H7 (cell line): ENCODE measurements at regions not wholly inside any gene's neighbourhood (a gene's known extent, or its start where the extent isn't known, plus 50 kb on each side); places are given as distances from the start of the nearest gene placed in this dataset.
A peak's percentile ranks its signal among the peaks of the same experiment; 100 is the strongest.

Experiments used
- DNase-seq: peaks from one replicate; pipeline ENCODE4 v3.0.0; 2012
- H3K27me3 ChIP-seq: 2 replicates; pipeline ENCODE4 v1.6.0; 2011; ENCODE audit warnings: mild to moderate bottlenecking, low read length; ENCODE audit not compliant: control insufficient read depth, insufficient read depth
- H3K36me3 ChIP-seq: replicated peaks from 2 replicates; pipeline ENCODE4 v1.5.1; 2011; ENCODE audit warnings: low read length; ENCODE audit not compliant: control insufficient read depth, insufficient read depth
- H3K4me3 ChIP-seq: 2 replicates; pipeline ENCODE4 v1.5.1; 2011; ENCODE audit warnings: low read depth, mild to moderate bottlenecking, control low read depth, low read length, moderate library complexity; ENCODE audit not compliant: insufficient read depth

DNA sequence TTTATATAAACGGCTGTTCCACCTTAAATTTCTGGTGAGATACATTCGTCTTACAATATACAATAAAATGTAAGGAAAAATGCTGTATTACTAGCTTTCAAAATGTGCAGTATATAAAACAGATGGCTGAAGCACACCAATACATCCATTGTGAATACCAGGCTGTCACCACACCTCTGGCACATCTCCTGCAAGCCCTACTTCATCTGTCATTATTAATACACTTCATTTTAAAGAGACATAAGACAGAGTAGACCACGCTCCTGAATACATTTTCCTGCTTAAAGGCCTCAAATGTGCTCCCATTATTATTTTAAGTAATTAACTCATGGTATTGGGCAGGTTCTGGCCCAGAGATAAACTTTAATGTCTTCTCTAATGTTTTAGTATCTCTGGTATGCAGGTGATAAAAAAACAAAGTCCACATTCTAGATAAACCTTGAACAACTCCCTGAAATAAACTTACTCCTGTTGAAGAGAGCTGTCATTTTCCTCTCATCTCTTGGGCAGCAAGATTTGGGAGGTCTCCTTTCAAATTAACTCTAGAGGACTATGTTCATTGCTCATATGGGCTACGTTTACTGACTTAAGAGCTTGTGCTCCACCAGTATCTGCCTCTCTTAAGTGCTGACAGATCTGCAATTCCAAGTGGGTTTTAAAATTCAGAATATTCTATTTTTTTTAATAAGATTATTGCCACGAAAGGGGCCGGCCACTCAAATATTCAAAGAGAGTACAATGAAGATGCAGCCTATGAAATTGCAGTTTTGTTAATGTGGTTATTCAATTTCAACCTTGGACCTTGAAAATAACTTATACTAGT lies 396.5 kb upstream of the SEMA3D start:
- no peak overlapping the region for H3K4me3 ChIP-seq
- H3K27me3 ChIP-seq: no peaks in the 10 kb centered on the region
- H3K36me3 ChIP-seq: no peaks in the 10 kb centered on the region
- no peak for DNase-seq

DNA sequence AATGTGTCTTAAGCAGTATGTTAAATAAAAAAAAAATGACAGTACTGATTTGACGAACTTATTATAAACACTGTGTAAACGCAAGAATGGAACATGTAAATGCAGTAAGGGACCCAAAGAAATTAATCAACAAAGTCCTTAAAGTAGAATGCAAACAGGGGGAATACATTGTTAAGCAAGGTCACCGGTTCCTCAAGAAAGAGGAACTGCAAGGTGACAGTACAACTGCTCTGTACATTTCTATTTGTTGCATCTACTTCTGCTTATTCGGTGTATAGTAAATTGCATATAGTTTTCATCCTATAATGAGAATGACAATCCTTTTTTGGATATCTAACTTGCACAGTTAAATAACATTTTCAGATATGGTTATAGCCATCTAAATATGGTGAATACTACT lies 387.0 kb upstream of the SEMA3D start:
- Histone ChIP-seq H3K27me3 (no peaks in the 10 kb centered on the region), H3K4me3 (no peak overlapping the region), H3K36me3 (no peaks in the 10 kb centered on the region)
- DNase-seq: no peak

DNA sequence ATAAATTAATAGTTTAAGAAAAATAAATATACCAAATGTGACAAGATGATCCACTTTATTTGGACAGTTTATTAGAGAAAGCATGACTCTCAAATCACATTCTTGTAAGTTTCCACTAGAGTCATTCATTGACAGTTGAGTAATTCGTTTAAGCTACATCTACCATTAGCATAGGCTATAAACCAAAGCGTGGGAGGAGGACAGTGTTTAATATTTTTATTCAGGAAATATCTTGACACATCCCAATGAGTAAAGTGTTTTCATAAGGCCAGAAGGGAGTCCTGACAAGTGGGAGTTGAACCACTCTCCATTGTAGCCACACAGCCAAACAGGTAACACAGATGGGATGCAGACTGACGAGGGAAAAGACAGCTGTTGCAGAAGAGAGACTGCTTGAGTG lies 386.5 kb upstream of the SEMA3D start:
- H3K36me3 ChIP-seq: no peaks in the 10 kb centered on the region
- H3K4me3 ChIP-seq: no peak overlapping the region
- no peaks in the 10 kb centered on the region for H3K27me3 ChIP-seq
- no peak for DNase-seq

DNA sequence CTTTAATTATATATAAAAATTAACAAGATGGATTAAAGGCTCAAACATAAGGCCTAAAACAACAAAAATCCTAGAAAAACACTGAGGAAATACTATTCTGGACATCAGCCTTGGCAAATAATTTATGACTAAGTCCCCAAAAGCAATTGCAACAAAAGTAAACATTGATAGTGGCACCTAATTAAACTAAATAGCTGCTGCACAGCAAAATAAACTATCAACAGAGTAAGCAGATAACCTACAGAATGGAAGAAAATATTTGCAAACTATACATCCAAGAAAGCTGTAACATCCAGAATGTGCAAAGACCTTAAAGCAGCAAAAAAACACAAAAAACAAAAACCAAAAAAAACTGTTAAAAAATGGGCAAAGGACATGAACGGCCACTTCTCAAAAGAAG lies 384.0 kb upstream of the SEMA3D start:
- Histone ChIP-seq H3K4me3 (no peak overlapping the region), H3K27me3 (no peaks in the 10 kb centered on the region), H3K36me3 (no peaks in the 10 kb centered on the region)
- no peak for DNase-seq

DNA sequence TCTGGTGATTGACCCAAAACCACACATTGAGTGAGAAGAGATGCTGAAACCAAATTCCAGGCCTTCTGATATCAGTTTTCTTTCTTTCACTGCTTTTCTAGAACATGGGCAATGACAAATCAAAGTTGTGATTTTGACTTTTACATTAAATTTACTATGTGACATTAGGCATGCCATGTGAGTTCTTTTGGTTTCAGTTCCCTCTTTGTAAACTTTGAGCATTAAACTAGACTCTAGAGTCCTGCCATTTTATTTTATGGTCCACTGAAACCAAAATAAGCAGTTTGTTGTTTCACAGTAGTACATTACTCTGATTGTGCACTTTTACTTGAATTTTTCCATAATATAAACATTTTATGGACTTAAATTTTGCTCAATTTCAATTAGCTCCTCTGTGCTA lies 381.1 kb upstream of the SEMA3D start:
- Histone ChIP-seq H3K27me3 (no peaks in the 10 kb centered on the region), H3K36me3 (no peaks in the 10 kb centered on the region), H3K4me3 (no peak overlapping the region)
- no peak for DNase-seq

DNA sequence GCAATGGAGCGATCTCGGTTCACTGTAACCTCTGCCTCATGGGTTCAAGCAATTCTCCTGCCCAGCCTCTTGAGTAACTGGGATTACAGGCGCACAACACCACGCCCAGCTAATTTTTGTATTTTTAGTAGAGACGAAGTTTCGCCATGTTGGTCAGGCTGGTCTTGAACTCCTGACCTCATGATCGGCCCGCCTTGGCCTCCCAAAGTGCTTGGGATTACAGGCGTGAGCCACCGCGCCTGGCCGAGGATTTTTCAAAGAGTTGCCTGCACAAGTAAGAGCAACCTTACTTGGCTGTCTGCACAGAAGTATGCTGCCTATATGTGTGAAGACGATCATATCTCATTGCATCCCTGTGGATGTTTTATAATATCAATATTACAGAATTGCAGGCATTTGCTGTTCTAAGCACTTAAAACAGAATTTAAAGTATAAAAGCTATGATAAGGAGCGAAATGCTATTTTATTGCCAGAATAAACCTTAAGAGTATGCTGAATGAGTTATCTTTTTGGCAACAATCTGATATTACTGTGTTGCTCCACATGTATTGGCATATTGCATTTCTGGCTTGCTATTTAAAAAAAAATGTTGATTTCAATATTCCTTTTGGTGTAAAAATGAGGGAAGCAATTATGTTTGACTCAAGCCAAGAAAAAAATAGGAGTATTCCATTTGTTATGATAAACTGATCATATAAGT lies 379.4 kb upstream of the SEMA3D start:
- Histone ChIP-seq H3K36me3 (no peaks in the 10 kb centered on the region), H3K4me3 (no peak overlapping the region), H3K27me3 (no peaks in the 10 kb centered on the region)
- no peak for DNase-seq

DNA sequence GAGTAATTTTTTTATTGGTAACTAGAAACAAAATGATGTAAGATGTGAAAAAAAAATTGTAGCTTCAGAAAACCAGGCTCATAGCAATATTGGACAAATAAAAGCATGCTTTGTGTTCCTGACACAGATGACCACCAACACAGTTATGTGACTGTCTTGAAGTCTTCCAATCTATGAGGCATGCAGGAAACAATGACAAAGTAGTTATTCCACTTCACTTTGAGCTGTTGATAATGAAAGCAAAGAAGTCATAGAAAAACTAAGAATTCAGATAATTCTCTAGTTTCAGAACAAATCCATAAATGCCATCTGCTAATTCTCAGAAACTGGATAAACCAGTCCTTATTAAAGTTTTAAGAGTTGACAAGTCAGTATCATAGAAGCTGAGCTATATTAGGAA lies 378.4 kb upstream of the SEMA3D start:
- Histone ChIP-seq H3K27me3 (no peaks in the 10 kb centered on the region), H3K36me3 (no peaks in the 10 kb centered on the region), H3K4me3 (no peak overlapping the region)
- DNase-seq: no peak

DNA sequence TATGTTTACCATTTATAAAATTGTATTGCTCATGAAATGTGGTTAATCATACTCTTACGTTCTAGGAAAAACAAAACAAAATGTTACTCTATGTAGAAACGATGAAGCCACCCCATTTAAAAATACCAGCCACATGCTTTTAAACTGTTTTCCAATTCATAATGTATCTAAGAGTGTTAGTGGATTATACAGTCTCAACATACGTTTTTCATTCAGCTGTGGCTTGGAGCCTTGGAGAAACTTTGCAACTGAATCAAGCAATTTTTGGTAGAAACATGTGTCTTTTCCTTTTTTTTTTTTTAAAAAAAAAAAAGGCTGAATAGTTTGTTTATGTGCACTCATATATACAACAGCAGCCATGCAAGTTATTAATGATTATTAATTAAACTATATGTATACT lies 378.0 kb upstream of the SEMA3D start:
- no peak for DNase-seq
- Histone ChIP-seq H3K36me3 (no peaks in the 10 kb centered on the region), H3K27me3 (no peaks in the 10 kb centered on the region), H3K4me3 (no peak overlapping the region)

DNA sequence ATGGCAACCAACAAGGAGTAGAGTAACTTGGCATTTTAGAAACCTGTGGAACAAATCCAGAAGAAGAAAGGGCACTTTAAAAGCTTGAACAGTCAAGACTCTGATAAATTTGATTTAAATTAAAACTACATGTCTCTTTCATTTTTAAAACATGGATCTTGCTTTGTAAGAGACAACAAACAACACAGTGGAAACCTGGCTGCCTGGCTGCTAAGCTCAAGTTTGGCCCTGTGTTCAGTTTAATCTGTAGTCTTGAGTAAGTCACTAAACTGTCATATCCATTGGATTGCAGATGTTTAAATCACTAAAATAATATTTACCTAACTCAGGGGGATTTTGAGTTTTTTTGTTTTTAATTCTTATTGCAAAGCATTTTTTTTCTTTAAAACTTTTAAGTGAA lies 374.9 kb upstream of the SEMA3D start:
- Histone ChIP-seq H3K4me3 (no peak overlapping the region), H3K27me3 (no peaks in the 10 kb centered on the region), H3K36me3 (no peaks in the 10 kb centered on the region)
- no peak for DNase-seq

DNA sequence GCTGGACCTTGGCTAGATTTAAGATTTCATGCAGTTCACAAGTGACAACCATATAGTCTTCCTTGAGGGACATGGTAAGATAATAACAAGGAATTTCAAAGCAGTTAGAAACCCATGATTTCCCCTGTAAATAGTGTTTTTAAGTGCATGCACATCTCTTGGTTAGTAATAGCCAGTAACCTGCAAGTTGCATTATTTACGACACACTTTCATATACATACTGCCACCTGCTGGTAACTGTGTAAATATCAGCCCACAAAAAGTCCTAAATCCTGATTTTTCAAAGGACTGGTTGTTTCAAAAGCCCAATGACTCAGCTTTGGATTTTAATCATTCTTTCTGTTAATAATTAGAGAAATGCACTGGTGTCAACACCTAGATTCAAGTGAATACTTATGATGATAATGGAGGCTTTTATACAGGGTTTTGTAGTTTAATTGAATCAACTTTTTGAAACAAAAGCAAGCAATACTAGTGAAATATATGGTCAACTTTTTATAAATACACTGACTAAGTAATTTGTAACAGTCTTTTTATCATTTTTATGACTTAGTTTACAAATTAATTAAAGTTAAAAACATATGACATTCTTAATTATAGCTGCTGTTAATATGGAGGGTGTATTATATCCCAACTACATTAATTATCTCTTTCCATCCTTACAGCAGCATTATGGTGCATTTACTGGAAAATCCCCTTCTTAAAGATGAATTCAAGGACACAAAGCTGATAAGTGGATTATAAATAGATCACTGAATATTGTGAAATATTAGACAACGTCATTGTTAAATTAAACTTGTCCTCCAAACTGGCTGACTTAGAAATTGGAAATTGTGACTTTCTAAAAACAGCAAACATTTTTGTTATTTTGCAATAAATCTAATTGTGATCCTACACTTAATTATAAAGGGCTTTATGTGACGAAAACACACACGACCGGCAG lies 367.7 kb upstream of the SEMA3D start:
- Histone ChIP-seq H3K27me3 (no peaks in the 10 kb centered on the region), H3K4me3 (no peak overlapping the region), H3K36me3 (no peaks in the 10 kb centered on the region)
- DNase-seq: peak; percentile 1

DNA sequence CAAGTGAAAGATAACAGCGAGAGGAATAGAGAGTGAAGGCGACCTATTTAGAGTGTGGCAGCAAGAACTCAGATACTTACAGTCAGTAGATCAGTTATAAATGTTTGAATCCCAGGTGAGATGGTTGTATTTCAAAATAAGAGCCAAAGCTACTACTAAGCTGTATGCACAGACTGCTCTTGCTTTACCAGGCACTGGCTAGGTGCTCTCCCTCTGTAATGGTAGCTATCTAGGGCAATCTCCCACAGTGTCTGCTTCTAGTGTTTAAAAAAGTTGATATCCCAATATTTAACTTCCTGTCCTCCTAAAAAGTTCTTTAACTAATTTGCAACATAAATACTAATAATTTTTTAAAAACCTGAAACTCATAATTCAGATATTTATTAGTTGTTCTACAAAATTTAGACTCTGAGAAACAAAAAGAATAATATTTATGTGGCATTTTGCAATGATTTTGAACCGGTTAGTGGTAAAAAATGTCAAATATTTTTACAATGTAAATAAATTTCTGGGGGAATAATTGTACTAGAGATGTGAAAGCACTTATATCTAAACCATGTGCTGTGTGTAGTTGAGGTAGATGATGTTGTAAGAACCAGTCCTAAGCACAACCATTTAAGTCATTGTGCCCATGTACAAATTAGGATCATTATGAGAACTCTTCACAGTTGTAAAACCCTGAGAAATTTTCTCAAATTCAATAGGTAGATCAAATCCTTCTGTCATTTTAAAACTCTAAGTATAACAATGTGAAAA lies 349.3 kb upstream of the SEMA3D start:
- H3K27me3 ChIP-seq: no peaks in the 10 kb centered on the region
- H3K36me3 ChIP-seq: no peaks in the 10 kb centered on the region
- DNase-seq: no peak
- no peak overlapping the region for H3K4me3 ChIP-seq

DNA sequence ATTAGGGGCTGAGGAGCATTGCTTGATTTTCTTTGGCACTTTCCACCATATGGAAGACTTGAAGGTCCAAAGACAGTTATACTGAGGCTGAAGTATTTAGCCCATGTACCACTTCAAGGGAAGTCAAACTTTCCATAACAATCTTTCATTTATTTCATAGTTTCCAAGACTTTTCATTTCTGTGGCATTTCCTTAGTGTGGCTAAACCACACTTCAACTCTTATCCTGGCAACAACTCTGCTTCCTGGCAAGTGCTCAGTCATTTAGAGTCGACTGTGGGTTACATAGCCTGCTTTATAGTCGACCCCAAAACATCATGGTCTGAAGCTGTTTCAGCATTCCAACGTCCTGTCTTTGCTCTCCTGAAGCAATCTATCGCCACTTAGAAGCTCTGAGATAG lies 343.0 kb upstream of the SEMA3D start:
- H3K36me3 ChIP-seq: no peaks in the 10 kb centered on the region

DNA sequence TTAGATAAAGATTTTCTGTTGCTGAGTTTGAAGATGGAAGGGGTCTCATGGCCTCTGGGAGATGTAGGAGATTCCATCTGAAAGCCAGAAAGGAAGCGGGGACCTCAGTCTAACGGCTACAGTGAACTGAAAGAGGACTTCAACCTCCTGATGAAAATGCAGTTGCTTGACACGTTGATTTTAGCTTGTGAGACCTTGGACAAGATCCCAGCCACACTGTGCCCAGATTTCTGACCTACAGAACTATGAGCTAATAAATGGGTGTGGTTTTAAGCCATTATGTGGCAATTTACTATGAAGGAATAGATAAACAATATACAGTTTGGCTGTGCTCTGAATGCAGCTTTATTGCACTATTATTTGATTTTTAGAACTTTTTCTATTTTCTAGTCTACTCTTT lies 342.3 kb upstream of the SEMA3D start:
- Histone ChIP-seq H3K36me3 (no peaks in the 10 kb centered on the region), H3K27me3 (no peaks in the 10 kb centered on the region), H3K4me3 (no peak overlapping the region)
- no peak for DNase-seq

More for the DNA sequence above, 343.0 kb upstream of the SEMA3D start:
- no peak for DNase-seq
- Histone ChIP-seq H3K27me3 (no peaks in the 10 kb centered on the region), H3K4me3 (no peak overlapping the region)

DNA sequence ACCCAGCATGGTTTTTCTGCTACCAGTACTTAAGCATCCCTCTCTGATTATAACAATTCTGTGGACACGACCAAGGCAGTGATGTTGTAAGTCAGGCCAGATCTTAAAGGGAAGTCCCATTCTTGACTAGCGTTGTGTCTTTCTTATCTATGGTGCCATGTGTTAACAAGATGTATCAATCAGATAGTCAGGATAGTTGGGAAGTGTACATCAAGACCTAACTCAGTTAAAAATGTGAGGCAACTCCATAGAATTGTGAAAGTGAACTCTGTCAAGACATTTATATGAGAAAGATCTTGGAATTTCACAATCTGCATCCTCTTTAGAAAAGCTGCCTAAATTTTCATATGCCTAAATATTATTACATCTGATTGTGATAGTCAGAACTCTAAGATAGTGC lies 341.7 kb upstream of the SEMA3D start:
- H3K36me3 ChIP-seq: no peaks in the 10 kb centered on the region
- no peak overlapping the region for H3K4me3 ChIP-seq
- H3K27me3 ChIP-seq: no peaks in the 10 kb centered on the region
- no peak for DNase-seq
